ENCODE measurements at regions not wholly inside any gene's neighbourhood (a gene's known extent, or its start where the extent isn't known, plus 50 kb on each side); places are given as distances from the start of the nearest gene placed in this dataset.

GRCh38 chr1:218669431-218669830 is 324.3 kb downstream of the TGFB2 start:
- POLR2A ChIA-PET = no interaction called here
- no peaks in the 10 kb centered on the region for H4K20me1 ChIP-seq (ENCODE audit: insufficient read depth, low read length)
- no peak overlapping the region for H3K27ac ChIP-seq (ENCODE audit: low read depth, low read length, poor library complexity, severe bottlenecking)
- H3K4me3 ChIP-seq (ENCODE audit: low read depth, low read length, poor library complexity, severe bottlenecking) = no peak overlapping the region
- no peaks in the 10 kb centered on the region for H3K36me3 ChIP-seq (ENCODE audit: insufficient read depth, low read length)
- no peak overlapping the region for H2AFZ ChIP-seq (ENCODE audit: low read length)
- CTCF ChIA-PET (ENCODE audit: unreplicated experiment) = no interaction called here
- H3K9me3 ChIP-seq (ENCODE audit: low read length) = no peaks in the 10 kb centered on the region
- no peaks in the 10 kb centered on the region for H3K9me2 ChIP-seq (ENCODE audit: insufficient read depth, low read length)
- no peaks in the 10 kb centered on the region for H3K79me2 ChIP-seq (ENCODE audit: insufficient read depth, low read depth, low read length)
- intact Hi-C loops (cut with micrococcal nuclease; ENCODE audit: unreplicated experiment) = no loop called here
- TF ChIP-seq CTCF (conservative IDR thresholded peaks at IDR 0.05; ENCODE audit: low read length) = no peak
- TF ChIP-seq EZH2phosphoT487 (IDR thresholded peaks at IDR 0.05; ENCODE audit: borderline replicate concordance, low read depth, low read length) = no peak
- no TSS peak for BruUV-seq (replicated peaks)
- no peak overlapping the region for H3K4me2 ChIP-seq (ENCODE audit: low read length)
- H3K4me1 ChIP-seq (ENCODE audit: insufficient read depth, low read length, poor library complexity, severe bottlenecking) = no peaks in the 10 kb centered on the region
- no peak for DNase-seq (ENCODE audit: low spot score)

GRCh38 chr1:218670875-218671274 is 325.7 kb downstream of the TGFB2 start:
- no peak overlapping the region for H2AFZ ChIP-seq (ENCODE audit: low read length)
- intact Hi-C loops (cut with micrococcal nuclease; ENCODE audit: unreplicated experiment) = no loop called here
- ChIA-PET CTCF (ENCODE audit: unreplicated experiment) (no interaction called here), POLR2A (no interaction called here)
- H3K9me2 ChIP-seq (ENCODE audit: insufficient read depth, low read length) = no peaks in the 10 kb centered on the region
- no peak overlapping the region for H3K27ac ChIP-seq (ENCODE audit: low read depth, low read length, poor library complexity, severe bottlenecking)
- TF ChIP-seq CTCF (conservative IDR thresholded peaks at IDR 0.05; ENCODE audit: low read length) = no peak
- no peaks in the 10 kb centered on the region for H3K4me1 ChIP-seq (ENCODE audit: insufficient read depth, low read length, poor library complexity, severe bottlenecking)
- DNase-seq (ENCODE audit: low spot score) = no peak
- no peaks in the 10 kb centered on the region for H3K36me3 ChIP-seq (ENCODE audit: insufficient read depth, low read length)
- H3K4me3 ChIP-seq (ENCODE audit: low read depth, low read length, poor library complexity, severe bottlenecking) = no peak overlapping the region
- no TSS peak for BruUV-seq (replicated peaks)
- H3K79me2 ChIP-seq (ENCODE audit: insufficient read depth, low read depth, low read length) = no peaks in the 10 kb centered on the region
- no peak overlapping the region for H3K4me2 ChIP-seq (ENCODE audit: low read length)
- no peaks in the 10 kb centered on the region for H4K20me1 ChIP-seq (ENCODE audit: insufficient read depth, low read length)
- no peaks in the 10 kb centered on the region for H3K9me3 ChIP-seq (ENCODE audit: low read length)

- H3K27ac ChIP-seq (ENCODE audit: low read depth, low read length, poor library complexity, severe bottlenecking) = no peak overlapping the region
- H3K79me2 ChIP-seq (ENCODE audit: insufficient read depth, low read depth, low read length) = no peaks in the 10 kb centered on the region
- no peak overlapping the region for H2AFZ ChIP-seq (ENCODE audit: low read length)
- POLR2A ChIA-PET = no interaction called here
- CTCF ChIA-PET (ENCODE audit: unreplicated experiment) = no interaction called here
- no TSS peak for BruUV-seq (replicated peaks)
- no peaks in the 10 kb centered on the region for H3K9me2 ChIP-seq (ENCODE audit: insufficient read depth, low read length)
- DNase-seq (ENCODE audit: low spot score) = no peak
- H3K9me3 ChIP-seq (ENCODE audit: low read length) = no peaks in the 10 kb centered on the region
- H3K4me1 ChIP-seq (ENCODE audit: insufficient read depth, low read length, poor library complexity, severe bottlenecking) = no peaks in the 10 kb centered on the region
- TF ChIP-seq CTCF (conservative IDR thresholded peaks at IDR 0.05; ENCODE audit: low read length) = no peak
- no peak for TF ChIP-seq EZH2phosphoT487 (IDR thresholded peaks at IDR 0.05; ENCODE audit: borderline replicate concordance, low read depth, low read length)
- H3K4me2 ChIP-seq (ENCODE audit: low read length) = no peak overlapping the region
- H3K36me3 ChIP-seq (ENCODE audit: insufficient read depth, low read length) = no peaks in the 10 kb centered on the region
- H3K4me3 ChIP-seq (ENCODE audit: low read depth, low read length, poor library complexity, severe bottlenecking) = no peak overlapping the region
- H4K20me1 ChIP-seq (ENCODE audit: insufficient read depth, low read length) = no peaks in the 10 kb centered on the region
- intact Hi-C loops (cut with micrococcal nuclease; ENCODE audit: unreplicated experiment) = no loop called here
Measured at GRCh38 chr1:218671573-218671972, 326.4 kb downstream of the TGFB2 start.

Measured in OCI-LY7 (cell line).